ENCODE measurements at regions not wholly inside any gene's neighbourhood (a gene's known extent, or its start where the extent isn't known, plus 50 kb on each side); places are given as distances from the start of the nearest gene placed in this dataset.

DNA sequence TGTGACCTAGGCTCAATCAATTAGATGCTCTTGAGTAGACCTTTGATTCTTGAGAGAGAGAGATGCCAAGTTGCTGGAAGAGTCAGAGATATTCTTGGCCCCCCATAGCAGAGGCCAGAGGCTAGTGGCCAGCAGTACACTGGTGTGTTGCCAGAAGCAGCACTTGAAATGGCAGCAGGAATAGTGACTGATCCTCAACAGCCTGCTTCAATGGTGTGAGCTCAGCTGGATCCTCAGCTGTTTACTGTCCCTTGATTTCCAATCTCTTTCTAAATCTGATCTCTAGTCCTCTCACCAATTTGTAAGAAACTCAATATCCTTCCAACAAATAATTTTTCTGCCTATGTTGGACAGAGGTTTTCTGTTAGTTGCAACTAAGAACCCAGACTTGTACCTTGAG lies 170.3 kb upstream of the CCDC54 start:
- Histone ChIP-seq H3K9ac (ENCODE audit: low read depth in 2 of 2, low read length in 2 of 2) (no peak overlapping the region), H3K9me3 (no peaks in the 10 kb centered on the region), H3K4me1 (no peaks in the 10 kb centered on the region), H3K27ac (no peak overlapping the region), H3K4me3 (no peak overlapping the region), H3K27me3 (no peaks in the 10 kb centered on the region), H3K36me3 (no peaks in the 10 kb centered on the region)
- TF ChIP-seq, protein P1, sequence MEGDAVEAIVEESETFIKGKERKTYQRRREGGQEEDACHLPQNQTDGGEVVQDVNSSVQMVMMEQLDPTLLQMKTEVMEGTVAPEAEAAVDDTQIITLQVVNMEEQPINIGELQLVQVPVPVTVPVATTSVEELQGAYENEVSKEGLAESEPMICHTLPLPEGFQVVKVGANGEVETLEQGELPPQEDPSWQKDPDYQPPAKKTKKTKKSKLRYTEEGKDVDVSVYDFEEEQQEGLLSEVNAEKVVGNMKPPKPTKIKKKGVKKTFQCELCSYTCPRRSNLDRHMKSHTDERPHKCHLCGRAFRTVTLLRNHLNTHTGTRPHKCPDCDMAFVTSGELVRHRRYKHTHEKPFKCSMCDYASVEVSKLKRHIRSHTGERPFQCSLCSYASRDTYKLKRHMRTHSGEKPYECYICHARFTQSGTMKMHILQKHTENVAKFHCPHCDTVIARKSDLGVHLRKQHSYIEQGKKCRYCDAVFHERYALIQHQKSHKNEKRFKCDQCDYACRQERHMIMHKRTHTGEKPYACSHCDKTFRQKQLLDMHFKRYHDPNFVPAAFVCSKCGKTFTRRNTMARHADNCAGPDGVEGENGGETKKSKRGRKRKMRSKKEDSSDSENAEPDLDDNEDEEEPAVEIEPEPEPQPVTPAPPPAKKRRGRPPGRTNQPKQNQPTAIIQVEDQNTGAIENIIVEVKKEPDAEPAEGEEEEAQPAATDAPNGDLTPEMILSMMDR (IDR thresholded peaks at IDR 0.05): no peak
- no peak for DNase-seq
- intact Hi-C loops (cut with DNase I): no loop called here

DNA sequence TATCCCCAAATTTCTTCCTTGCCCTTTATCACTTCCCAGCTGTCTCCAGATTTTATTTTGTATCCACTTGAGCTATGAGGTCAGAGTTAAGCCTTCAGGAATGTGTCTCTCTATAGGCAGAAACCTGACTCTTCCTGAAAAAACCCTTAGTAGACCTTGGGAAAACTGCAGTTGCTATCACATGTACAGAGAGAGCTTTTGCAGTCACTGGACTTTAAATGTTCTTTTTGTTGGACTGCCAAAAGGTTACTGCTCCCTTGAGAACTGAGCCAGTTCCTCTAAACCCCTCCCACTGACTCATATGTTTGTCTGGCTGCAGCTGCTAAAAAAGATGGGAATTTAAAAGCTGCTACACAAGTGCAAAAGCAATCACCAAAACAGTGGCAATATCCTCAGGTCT lies 169.1 kb upstream of the CCDC54 start:
- Histone ChIP-seq H3K36me3 (no peaks in the 10 kb centered on the region), H3K27me3 (no peaks in the 10 kb centered on the region), H3K9ac (ENCODE audit: low read depth in 2 of 2, low read length in 2 of 2) (peak overlapping the region in 1 of 2 donors; percentile 9), H3K4me1 (no peaks in the 10 kb centered on the region), H3K4me3 (no peak overlapping the region), H3K27ac (no peak overlapping the region), H3K9me3 (no peaks in the 10 kb centered on the region)
- TF ChIP-seq, protein P1 (IDR thresholded peaks at IDR 0.05): no peak
- intact Hi-C loops (cut with DNase I): no loop called here
- DNase-seq: peak; percentile 25

GRCh38 chr3:107208796-107209195 lies 168.4 kb upstream of the CCDC54 start:
- no peak overlapping the region for H3K9ac ChIP-seq (ENCODE audit: low read depth in 2 of 2, low read length in 2 of 2)
- no peaks in the 10 kb centered on the region for H3K9me3 ChIP-seq
- TF ChIP-seq, protein P1 (IDR thresholded peaks at IDR 0.05): no peak
- no peak overlapping the region for H3K4me3 ChIP-seq
- H3K27me3 ChIP-seq: no peaks in the 10 kb centered on the region
- intact Hi-C loops (cut with DNase I): no loop called here
- H3K27ac ChIP-seq: no peak overlapping the region
- DNase-seq: no peak
- H3K36me3 ChIP-seq: no peaks in the 10 kb centered on the region
- no peaks in the 10 kb centered on the region for H3K4me1 ChIP-seq

- DNase-seq: no peak
- Histone ChIP-seq H3K36me3 (no peaks in the 10 kb centered on the region), H3K4me1 (no peaks in the 10 kb centered on the region), H3K27me3 (no peaks in the 10 kb centered on the region), H3K9ac (ENCODE audit: low read depth in 2 of 2, low read length in 2 of 2) (no peak overlapping the region), H3K4me3 (no peak overlapping the region), H3K27ac (no peak overlapping the region), H3K9me3 (no peaks in the 10 kb centered on the region)
- intact Hi-C loops (cut with DNase I): no loop called here
- TF ChIP-seq, protein P1 (IDR thresholded peaks at IDR 0.05): no peak
Measured at GRCh38 chr3:107209302-107209990, 167.8 kb upstream of the CCDC54 start.

DNA sequence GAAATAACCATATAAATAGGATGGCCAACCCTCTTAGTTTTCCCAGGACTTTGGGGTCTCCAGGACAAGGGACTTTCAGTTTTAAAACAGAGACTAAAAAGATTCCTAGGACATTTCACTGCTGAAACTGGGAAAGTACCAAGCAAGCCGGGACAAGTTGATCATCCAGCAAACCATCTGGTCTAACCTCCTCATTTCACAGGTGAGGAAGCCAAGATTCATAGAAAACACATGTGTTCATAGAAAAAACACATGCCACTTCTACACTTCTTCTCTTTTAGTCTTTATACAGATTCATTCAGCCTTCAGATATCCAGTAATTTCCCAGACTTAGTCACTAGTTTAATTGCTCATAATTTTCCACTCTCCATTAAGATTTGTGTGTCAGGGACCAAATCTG lies 165.6 kb upstream of the CCDC54 start:
- Histone ChIP-seq H3K9me3 (no peaks in the 10 kb centered on the region), H3K9ac (ENCODE audit: low read depth in 2 of 2, low read length in 2 of 2) (no peak overlapping the region), H3K27me3 (no peaks in the 10 kb centered on the region), H3K27ac (no peak overlapping the region), H3K4me3 (no peak overlapping the region), H3K36me3 (no peaks in the 10 kb centered on the region), H3K4me1 (no peaks in the 10 kb centered on the region)
- DNase-seq: no peak
- TF ChIP-seq, protein P1 (IDR thresholded peaks at IDR 0.05): no peak
- intact Hi-C loops (cut with DNase I): no loop called here

Data from colonic mucosa (tissue), 4 donors.